Urinary bladder (tissue), 3 donors: ENCODE measurements at regions not wholly inside any gene's neighbourhood (a gene's known extent, or its start where the extent isn't known, plus 50 kb on each side); places are given as distances from the start of the nearest gene placed in this dataset.

Experiments
- DNase-seq: peaks from one replicate; pipeline ENCODE4 v3.0.0-alpha.2; 2015; ENCODE audit errors: extremely low spot score
- H3K27ac ChIP-seq: one replicate; pipeline ENCODE4 v1.5.1; 2013; ENCODE audit warnings: low read depth, mild to moderate bottlenecking, moderate library complexity
- H3K36me3 ChIP-seq: one replicate; pipeline ENCODE4 v1.6.1; 2013; ENCODE audit warnings: mild to moderate bottlenecking, moderate library complexity; ENCODE audit not compliant: insufficient read depth
- H3K4me1 ChIP-seq: one replicate; pipeline ENCODE4 v1.6.1; 2013; ENCODE audit warnings: mild to moderate bottlenecking, moderate library complexity; ENCODE audit not compliant: insufficient read depth
- H3K4me3 ChIP-seq: one replicate; pipeline ENCODE4 v1.5.1; 2013; ENCODE audit warnings: low read depth, low read length
- WGBS: extraction: QIAGEN DNeasy Blood & Tissue Kit; methylation state at CpG from one replicate; pipeline ENCODE4 v1.1.7; 2013; 5-methylcytosine and 5-hydroxymethylcytosine counted together
- donor health status: healthy with polysubstance abuse.
- donor health status: healthy.

DNA sequence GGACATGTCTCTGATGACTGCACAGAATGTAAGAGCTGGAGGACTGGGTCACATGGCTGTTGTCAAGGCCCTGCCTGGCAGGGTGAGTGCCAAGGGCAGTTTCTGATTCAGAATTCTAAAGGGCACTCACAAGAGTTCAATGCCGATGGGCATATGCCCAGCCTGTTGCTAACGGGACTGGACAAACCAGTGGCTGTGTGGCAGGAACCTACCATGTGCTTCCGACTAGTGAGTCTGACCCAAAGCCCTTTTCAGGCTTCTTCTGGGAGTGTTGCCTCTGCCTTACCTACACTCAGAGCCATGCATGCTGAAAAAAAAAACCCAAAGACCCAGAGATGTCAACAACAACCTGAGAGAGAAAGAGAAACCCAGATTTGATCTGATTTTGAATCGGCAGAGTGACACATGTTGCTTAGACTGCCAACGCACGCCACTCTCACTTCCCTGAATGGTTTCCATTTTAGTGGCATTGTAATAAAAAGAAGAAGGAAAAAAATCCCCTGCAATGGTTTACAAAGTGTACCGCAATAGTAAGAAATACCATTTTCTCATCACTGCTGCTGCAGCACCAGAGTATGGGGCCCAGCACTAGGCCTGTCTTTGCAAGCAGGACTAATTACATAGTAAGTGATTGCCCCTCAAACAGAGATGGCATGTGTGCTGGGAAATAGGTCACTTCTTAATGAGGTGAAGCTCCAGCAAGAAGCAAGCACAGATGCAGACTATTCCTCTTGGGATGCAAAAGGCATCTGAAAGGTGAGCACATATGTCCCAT is 194.3 kb downstream of the PALM2AKAP2 start:
- no peak for DNase-seq
- H3K4me1 ChIP-seq: no peaks in the 10 kb centered on the region
- H3K27ac ChIP-seq: no peak overlapping the region
- H3K36me3 ChIP-seq: no peaks in the 10 kb centered on the region
- H3K4me3 ChIP-seq: no peak overlapping the region
- 87% methylated on average over 7 of the region's 7 CpGs for WGBS

DNA sequence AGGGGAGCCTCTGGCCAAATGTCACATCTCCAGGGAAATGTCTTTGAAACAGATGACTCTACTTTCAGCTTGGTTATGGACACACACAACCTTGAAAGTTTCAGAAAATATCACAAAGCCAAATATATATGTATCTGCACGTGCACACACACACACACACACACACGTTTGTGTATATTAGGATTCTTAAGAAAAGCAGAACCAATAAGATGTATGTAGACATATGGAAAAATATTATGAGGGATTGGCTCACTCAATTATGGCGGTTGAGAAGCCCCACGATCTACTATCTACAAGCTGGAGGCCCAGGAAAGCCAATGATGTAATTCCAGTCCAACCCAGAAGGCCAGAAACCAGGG is 194.9 kb downstream of the PALM2AKAP2 start:
- Histone ChIP-seq H3K27ac (no peak overlapping the region), H3K4me1 (no peaks in the 10 kb centered on the region), H3K36me3 (no peaks in the 10 kb centered on the region), H3K4me3 (no peak overlapping the region)
- WGBS: 92% methylated on average over 4 of the region's 4 CpGs
- DNase-seq: no peak

DNA sequence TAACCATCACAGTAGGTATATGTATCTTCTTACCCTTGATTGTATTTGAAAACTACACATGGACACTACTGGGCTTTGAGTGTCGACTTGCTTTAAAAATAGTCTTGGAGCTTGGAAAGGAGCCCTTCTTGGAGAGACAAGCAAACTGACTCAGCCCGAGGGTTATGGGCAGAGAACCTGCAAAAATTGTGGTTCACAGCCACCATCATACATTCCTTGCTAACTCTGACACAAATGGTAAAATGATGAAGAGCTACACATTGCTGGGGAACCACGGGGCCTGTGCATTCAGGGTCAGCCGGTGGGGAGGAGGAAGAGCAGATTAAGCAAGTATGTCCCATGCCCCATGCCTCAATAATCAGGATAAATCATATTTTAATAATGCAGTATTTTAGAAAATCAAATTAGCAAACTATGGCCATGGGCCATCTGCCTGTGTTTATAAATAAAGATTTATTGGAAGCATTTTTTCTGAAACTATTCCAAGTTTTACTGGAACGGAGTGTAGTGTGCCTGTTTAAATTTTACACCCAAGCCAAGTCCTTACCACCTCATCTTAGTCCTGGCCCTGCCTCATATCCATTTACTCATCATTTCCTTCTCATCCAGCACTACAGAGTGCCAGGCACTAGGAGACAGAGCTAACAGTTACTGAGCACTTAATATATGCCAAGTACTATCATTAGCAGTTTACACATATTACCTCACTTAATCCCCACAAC is 195.7 kb downstream of the PALM2AKAP2 start:
- H3K4me1 ChIP-seq: no peaks in the 10 kb centered on the region
- H3K4me3 ChIP-seq: no peak overlapping the region
- WGBS: 72% methylated on average over 5 of the region's 5 CpGs
- no peaks in the 10 kb centered on the region for H3K36me3 ChIP-seq
- no peak overlapping the region for H3K27ac ChIP-seq
- DNase-seq: no peak

DNA sequence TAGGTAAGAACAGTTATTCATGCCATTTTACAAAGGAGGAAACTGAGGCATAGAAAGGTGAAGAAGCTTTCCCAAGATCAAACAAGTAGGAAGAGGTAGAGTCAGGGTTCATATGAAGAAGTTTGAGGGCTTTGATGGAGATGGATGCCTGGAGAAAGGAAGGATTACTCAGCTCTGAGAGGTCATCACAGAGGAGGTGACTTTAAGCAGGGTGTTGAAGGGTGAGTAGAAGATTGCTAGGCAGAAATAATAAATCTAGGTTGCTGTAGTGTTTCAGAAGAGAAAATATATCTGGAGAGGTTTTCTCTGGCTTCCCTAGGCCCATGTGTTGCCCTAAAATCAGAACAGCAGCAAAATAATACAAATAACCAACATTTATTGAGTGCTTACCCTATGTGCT is 196.3 kb downstream of the PALM2AKAP2 start:
- no peaks in the 10 kb centered on the region for H3K4me1 ChIP-seq
- H3K27ac ChIP-seq: no peak overlapping the region
- DNase-seq: no peak
- no peaks in the 10 kb centered on the region for H3K36me3 ChIP-seq
- no peak overlapping the region for H3K4me3 ChIP-seq

DNA sequence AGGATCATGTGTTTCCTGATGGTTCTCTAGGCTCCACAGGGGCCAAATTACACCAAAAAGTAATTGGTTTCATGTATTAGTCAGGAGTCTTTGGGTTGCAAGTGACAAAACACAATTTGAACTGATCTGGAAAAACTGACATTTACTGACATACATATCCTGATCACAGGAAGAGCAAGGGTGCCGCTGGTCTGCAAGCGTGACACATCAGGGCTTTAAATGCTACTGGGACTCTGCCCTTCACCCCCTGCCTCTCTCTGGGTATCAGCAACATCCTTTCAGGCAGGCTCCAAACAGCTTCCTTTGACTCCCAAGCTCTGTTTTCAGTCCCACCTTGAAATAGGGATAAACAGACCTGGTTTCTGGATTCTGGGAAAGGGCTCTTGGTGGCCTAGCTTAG is 197.5 kb downstream of the PALM2AKAP2 start:
- Histone ChIP-seq H3K36me3 (no peaks in the 10 kb centered on the region), H3K4me3 (no peak overlapping the region), H3K4me1 (no peaks in the 10 kb centered on the region), H3K27ac (no peak overlapping the region)
- WGBS: 90% methylated on average over 2 of the region's 2 CpGs
- DNase-seq: no peak

DNA sequence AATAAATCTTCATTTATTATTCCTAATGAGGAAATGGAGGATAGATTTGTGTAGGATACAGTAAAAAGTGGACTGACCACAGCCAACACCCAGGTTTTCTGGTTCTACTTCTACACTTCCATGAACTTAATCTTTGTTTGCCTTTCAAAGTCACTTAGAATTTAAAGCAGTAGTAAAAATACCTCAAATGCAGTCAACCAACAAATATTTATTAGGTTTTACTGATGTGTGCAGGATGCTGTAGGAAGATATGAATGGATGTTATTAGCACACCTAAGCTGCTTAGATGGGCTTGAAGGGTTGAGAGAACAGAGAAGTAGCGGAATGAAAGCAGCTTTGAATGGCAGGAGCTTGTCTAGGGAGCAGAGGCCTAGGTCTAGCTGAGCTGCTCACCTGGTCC is 201.1 kb downstream of the PALM2AKAP2 start:
- WGBS: 54% methylated on average over 1 of the region's 1 CpG
- Histone ChIP-seq H3K36me3 (no peaks in the 10 kb centered on the region), H3K27ac (no peak overlapping the region), H3K4me3 (no peak overlapping the region), H3K4me1 (no peaks in the 10 kb centered on the region)
- no peak for DNase-seq

DNA sequence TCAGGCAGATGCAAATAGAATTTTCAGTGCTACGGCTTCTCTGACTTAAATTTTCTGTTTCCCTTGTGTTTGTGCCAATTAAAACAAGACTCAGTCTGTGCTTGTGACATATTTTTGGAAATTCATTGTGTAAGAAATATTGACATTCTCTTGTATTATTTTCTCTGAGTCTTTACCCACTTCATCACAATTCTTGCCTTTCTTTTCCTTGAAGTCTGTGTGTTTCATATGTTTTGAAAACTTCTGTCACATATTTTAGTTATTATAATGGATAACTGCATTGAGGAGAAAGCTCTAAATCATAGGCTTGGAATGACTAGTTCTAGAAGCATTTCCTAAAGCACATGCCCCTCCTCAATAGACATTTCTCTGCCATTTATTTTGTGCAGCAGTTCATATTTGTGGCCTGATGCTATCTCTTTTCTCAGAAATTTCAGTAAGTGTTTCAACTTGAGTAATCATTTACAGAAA is 206.6 kb downstream of the PALM2AKAP2 start:
- H3K36me3 ChIP-seq: no peaks in the 10 kb centered on the region
- WGBS: 56% methylated on average over 1 of the region's 1 CpG
- no peak for DNase-seq
- no peak overlapping the region for H3K27ac ChIP-seq
- no peaks in the 10 kb centered on the region for H3K4me1 ChIP-seq
- H3K4me3 ChIP-seq: no peak overlapping the region

DNA sequence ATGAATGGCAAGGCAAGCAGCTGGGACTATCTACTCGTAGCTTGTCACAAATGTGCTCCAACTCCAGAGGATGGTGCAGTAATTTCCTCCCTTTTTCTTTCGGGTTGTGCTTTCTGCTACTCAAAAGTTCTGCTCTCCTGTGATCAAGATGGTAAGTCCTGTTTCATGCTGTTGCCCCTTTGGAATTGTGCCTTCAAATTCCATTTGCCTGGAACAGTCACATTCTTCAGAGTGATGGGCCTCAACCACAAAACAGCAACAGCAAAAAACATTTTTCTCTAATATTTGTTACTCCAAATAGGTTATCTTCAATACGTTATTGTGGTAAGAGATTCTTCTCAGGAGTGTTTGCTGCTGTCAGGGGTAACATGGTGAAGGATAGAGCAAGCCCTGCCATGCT is 209.3 kb downstream of the PALM2AKAP2 start:
- WGBS: 90% methylated on average over 3 of the region's 3 CpGs
- no peak for DNase-seq
- H3K27ac ChIP-seq: no peak overlapping the region

DNA sequence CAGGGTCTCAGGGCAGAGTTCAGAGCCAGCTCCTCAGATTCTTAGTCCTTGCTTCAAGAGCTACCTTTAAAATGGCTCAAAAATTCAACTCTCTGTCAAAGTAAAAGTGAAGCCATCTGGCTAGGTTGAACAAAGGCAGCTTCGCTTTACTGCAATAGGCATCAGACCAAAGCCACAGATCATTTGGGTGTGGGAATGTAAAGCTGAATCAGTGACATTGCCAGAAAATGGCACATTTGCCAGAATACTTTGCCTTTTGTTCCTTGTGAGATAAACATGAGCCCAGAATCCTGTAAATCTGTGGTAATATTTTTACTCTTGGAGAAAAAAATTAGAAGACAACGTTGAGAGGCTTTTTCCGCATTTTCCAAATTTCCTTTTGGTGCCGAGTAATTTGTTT is 210.5 kb downstream of the PALM2AKAP2 start:
- no peak for DNase-seq
- Histone ChIP-seq H3K27ac (no peak overlapping the region), H3K4me1 (no peaks in the 10 kb centered on the region), H3K4me3 (no peak overlapping the region), H3K36me3 (no peaks in the 10 kb centered on the region)
- WGBS: 69% methylated on average over 4 of the region's 4 CpGs

More for the DNA sequence above, 209.3 kb downstream of the PALM2AKAP2 start:
- no peaks in the 10 kb centered on the region for H3K4me1 ChIP-seq
- no peaks in the 10 kb centered on the region for H3K36me3 ChIP-seq
- H3K4me3 ChIP-seq: no peak overlapping the region

DNA sequence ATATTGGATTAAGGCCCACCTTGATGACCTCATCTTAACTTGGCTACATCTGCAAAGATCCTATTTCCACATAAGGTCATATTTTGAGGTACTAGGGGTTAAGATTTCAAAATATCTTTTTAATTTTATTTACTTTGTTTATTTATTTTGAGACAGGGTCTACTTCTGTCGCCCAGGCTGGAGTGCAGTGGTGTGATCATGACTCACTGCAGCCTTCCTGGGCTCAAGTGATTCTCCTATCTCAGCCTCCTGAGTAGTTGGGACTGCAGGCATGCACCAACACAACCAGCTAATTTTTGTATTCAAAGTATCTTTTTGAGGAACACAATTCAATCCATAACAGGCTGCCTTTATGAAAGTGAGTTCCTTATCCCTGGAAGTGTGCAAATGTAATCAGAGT is 212.3 kb downstream of the PALM2AKAP2 start:
- WGBS: 86% methylated on average over 1 of the region's 1 CpG
- no peak for DNase-seq
- H3K4me3 ChIP-seq: no peak overlapping the region
- no peak overlapping the region for H3K27ac ChIP-seq
- H3K4me1 ChIP-seq: no peaks in the 10 kb centered on the region
- no peaks in the 10 kb centered on the region for H3K36me3 ChIP-seq

DNA sequence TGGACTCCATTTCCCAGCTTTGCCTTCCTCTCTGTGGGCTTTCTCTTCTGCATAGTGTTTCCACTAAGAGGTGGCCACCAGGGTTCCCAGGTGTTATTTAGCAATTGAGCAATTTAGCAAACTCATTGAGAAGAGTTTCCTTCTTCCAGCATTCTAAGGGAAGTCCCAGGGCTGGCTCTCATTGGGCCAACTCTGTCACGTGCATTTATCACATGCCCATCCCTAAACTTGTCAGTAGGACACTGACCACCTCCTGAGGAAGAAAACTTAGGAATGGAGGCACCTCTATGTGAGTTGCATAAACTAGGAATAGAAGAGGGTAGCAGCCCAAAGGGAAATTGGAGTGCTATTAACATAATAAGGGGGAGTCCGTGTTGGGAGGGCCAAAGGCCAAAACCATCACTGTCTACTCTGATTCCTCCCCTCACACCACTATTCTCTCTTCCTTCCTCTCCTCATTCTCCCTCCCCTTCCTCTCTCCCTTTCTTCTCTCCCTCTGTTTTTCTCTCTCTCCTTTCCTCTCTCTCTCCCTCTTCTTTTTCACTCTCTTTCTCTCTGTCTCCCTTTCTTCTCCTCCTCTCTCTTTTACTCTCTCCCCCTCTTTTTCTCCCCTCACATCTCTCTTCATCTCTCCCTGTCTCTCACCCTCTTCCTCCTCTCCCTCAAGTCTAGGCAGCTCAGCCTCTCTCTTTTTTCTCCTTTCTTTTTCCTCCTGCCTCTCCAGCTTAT is 213.4 kb downstream of the PALM2AKAP2 start:
- WGBS: 74% methylated on average over 2 of the region's 2 CpGs
- no peaks in the 10 kb centered on the region for H3K36me3 ChIP-seq
- DNase-seq: no peak
- H3K4me3 ChIP-seq: no peak overlapping the region
- no peaks in the 10 kb centered on the region for H3K4me1 ChIP-seq
- no peak overlapping the region for H3K27ac ChIP-seq

DNA sequence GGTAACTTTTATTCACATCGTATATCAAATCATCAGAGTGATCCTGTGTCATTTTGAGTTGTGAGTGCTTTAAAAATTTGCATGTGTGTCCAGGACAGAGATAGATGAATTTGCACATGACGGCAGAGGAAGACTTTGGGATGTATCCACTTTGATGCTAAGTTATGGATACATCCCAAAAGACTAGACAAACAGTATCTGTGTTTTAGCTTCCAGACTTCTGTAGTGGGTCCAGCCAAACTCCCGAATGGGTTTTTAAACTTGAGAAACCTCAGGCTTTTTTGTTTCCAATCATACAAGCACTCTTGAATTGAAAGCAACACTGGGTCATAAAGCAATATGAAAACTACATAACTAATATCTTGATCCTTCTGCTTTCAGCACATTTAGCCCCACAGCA is 213.8 kb downstream of the C9orf152 start:
- Histone ChIP-seq H3K36me3 (no peaks in the 10 kb centered on the region), H3K4me3 (no peak overlapping the region), H3K4me1 (no peaks in the 10 kb centered on the region), H3K27ac (no peak overlapping the region)
- no peak for DNase-seq
- 64% methylated on average over 3 of the region's 3 CpGs for WGBS

DNA sequence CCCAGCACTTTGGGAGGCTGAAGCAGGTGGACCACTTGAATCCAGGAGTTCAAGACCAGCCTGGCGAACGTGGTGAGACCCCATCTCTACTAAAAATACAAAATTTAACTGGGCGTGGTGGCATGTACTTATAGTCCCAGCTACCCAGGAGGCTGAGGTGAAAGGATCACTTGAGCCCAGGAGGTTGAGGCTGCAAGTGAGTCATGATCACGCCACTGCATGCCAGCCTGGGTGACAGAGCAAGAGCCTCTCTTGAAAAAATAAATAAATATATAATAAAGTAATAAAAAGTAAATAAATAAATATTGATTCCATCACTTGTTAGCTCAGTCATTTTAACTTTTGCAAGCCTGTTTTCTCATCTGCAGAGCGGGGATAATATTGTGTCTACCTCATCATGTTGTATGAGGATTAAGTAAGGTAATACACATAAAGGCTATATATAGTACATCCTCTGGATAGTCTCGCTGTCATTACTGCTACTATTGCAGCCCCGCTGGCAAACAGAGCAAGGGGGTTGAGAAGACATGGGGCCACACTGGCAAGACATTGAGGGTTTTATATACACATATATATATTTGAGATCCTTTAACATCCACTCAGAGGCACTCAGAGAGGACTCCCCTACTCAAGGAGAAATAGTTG is 210.9 kb downstream of the C9orf152 start:
- no peak overlapping the region for H3K27ac ChIP-seq
- 93% methylated on average over 7 of the region's 7 CpGs for WGBS

More for the DNA sequence above, 210.9 kb downstream of the C9orf152 start:
- Histone ChIP-seq H3K4me3 (no peak overlapping the region), H3K4me1 (no peaks in the 10 kb centered on the region), H3K36me3 (no peaks in the 10 kb centered on the region)
- no peak for DNase-seq
